CD14-positive monocyte (primary cell): ENCODE measurements at regions not wholly inside any gene's neighbourhood (a gene's known extent, or its start where the extent isn't known, plus 50 kb on each side); places are given as distances from the start of the nearest gene placed in this dataset.

Experiments
- DNase-seq, 3 donors: peaks; one replicate each; pipeline ENCODE4 v3.0.0-alpha.2; 2011 to 2022
- H2AFZ ChIP-seq: 2 replicates; pipeline ENCODE4 v1.6.0; 2012; ENCODE audit warnings: mild to moderate bottlenecking, low read depth, low read length, inconsistent platforms; ENCODE audit not compliant: insufficient read depth, poor library complexity, severe bottlenecking
- H3K27ac ChIP-seq, 2 donors: 1 replicate in 1 of 2; 2 replicates in 1 of 2; pipeline ENCODE4 v1.5.1; 2012 to 2013; ENCODE audit warnings: low read length in 2 of 2, control low read depth in 1 of 2, inconsistent platforms in 1 of 2, low read depth in 1 of 2, mild to moderate bottlenecking in 1 of 2
- H3K27me3 ChIP-seq, 2 donors: one replicate each; pipeline versions ENCODE4 v1.6.0 to v1.6.1; 2011 to 2013; ENCODE audit warnings: low read length in 2 of 2; ENCODE audit not compliant: control insufficient read depth in 2 of 2, insufficient read depth in 2 of 2
- H3K36me3 ChIP-seq, 2 donors: replicated peaks in 1 of 2; 1 replicate in 1 of 2; 2 replicates in 1 of 2; pipeline versions ENCODE4 v1.5.1 to v1.6.1; 2012 to 2013; ENCODE audit warnings: low read length in 2 of 2, control low read depth in 1 of 2, inconsistent platforms in 1 of 2, mild to moderate bottlenecking in 1 of 2; ENCODE audit not compliant: insufficient read depth in 2 of 2, control insufficient read depth in 1 of 2
- H3K4me1 ChIP-seq, 2 donors: 1 replicate in 1 of 2; 2 replicates in 1 of 2; pipeline versions ENCODE4 v1.5.1 to v1.6.1; 2012 to 2013; ENCODE audit warnings: low read length in 2 of 2, control low read depth in 1 of 2, inconsistent platforms in 1 of 2, mild to moderate bottlenecking in 1 of 2, moderate library complexity in 1 of 2; ENCODE audit not compliant: insufficient read depth in 2 of 2, control insufficient read depth in 1 of 2
- H3K4me2 ChIP-seq: replicated peaks from 2 replicates; pipeline ENCODE3; 2012; ENCODE audit warnings: low read length, moderate library complexity, mild to moderate bottlenecking; ENCODE audit not compliant: poor library complexity, severe bottlenecking; ENCODE audit errors: extremely low read depth
- H3K4me3 ChIP-seq, 3 experiments: fragments of 200-600 bp in 1 of 3; sonication (generic) in 1 of 3; replicated peaks in 1 of 3; 1 replicate in 2 of 3; 2 replicates in 1 of 3; pipeline ENCODE4 v1.5.1; 2011 to 2013; ENCODE audit warnings: low read length in 3 of 3, mild to moderate bottlenecking in 3 of 3, control low read depth in 2 of 3, low read depth in 2 of 3, inconsistent platforms in 1 of 3, moderate library complexity in 1 of 3
- H3K79me2 ChIP-seq: 2 replicates; pipeline ENCODE4 v1.6.0; 2012; ENCODE audit warnings: mild to moderate bottlenecking, control low read depth, inconsistent platforms, low read length, moderate library complexity; ENCODE audit not compliant: insufficient read depth
- H3K9ac ChIP-seq: 2 replicates; pipeline ENCODE4 v1.6.0; 2017; ENCODE audit warnings: low read length, mild to moderate bottlenecking; ENCODE audit not compliant: insufficient read depth, poor library complexity, severe bottlenecking
- H3K9me3 ChIP-seq, 2 donors: replicated peaks in 1 of 2; 1 replicate in 1 of 2; 2 replicates in 1 of 2; pipeline versions ENCODE4 v1.5.1 to v1.6.1; 2012 to 2013; ENCODE audit warnings: low read length in 2 of 2, control low read depth in 1 of 2; ENCODE audit not compliant: control insufficient read depth in 1 of 2, insufficient read depth in 1 of 2
- H4K20me1 ChIP-seq: 2 replicates; pipeline ENCODE4 v1.6.0; 2012; ENCODE audit warnings: mild to moderate bottlenecking, low read length, control low read depth, moderate library complexity; ENCODE audit not compliant: insufficient read depth
- H3K27ac Mint-ChIP-seq, 7 donors: one replicate each; pipeline ENCODE4 v1.8.0; 2020; ENCODE audit warnings: mild to moderate bottlenecking in 7 of 7, mixed read lengths in 7 of 7, moderate library complexity in 6 of 7, inconsistent platforms in 2 of 7
- H3K27me3 Mint-ChIP-seq, 3 donors: one replicate each; pipeline ENCODE4 v1.8.0; 2021 to 2022; ENCODE audit warnings: low read depth in 3 of 3, mild to moderate bottlenecking in 3 of 3, mixed read lengths in 3 of 3, moderate library complexity in 3 of 3, inconsistent platforms in 1 of 3
- H3K36me3 Mint-ChIP-seq, 2 donors: one replicate each; pipeline ENCODE4 v1.8.0; 2020; ENCODE audit warnings: mixed read lengths in 2 of 2, inconsistent platforms in 1 of 2, mild to moderate bottlenecking in 1 of 2
- H3K4me1 Mint-ChIP-seq: one replicate; pipeline ENCODE4 v1.8.0; 2020; ENCODE audit warnings: mild to moderate bottlenecking, mixed read lengths
- H3K4me3 Mint-ChIP-seq, 2 donors: one replicate each; pipeline ENCODE4 v1.8.0; 2020; ENCODE audit warnings: mild to moderate bottlenecking in 2 of 2, mixed read lengths in 2 of 2, moderate library complexity in 1 of 2
- H3K9me3 Mint-ChIP-seq, 7 donors: one replicate each; pipeline ENCODE4 v1.8.0; 2020 to 2022; ENCODE audit warnings: mixed read lengths in 7 of 7, mild to moderate bottlenecking in 6 of 7, moderate library complexity in 6 of 7, inconsistent platforms in 2 of 7
- WGBS: methylation state at CpG from one replicate; pipeline ENCODE4 v1.1.5; 2013; ENCODE audit warnings: missing lambda C conversion rate; ENCODE audit not compliant: insufficient coverage; 5-methylcytosine and 5-hydroxymethylcytosine counted together
- intact Hi-C, 2 donors: fragments of 100-400 bp; cut with micrococcal nuclease; formaldehyde crosslinking; loops; one replicate each; pipeline versions ENCODE4 v1.15.0 to v1.15.1; 2023
- TF ChIP-seq, protein P1 (sequence below): fragments of 200-600 bp; IDR thresholded peaks from one replicate; pipeline ENCODE4 v1.8.0; 2022; ENCODE audit warnings: antibody characterized with exemption, mild to moderate bottlenecking

DNA sequence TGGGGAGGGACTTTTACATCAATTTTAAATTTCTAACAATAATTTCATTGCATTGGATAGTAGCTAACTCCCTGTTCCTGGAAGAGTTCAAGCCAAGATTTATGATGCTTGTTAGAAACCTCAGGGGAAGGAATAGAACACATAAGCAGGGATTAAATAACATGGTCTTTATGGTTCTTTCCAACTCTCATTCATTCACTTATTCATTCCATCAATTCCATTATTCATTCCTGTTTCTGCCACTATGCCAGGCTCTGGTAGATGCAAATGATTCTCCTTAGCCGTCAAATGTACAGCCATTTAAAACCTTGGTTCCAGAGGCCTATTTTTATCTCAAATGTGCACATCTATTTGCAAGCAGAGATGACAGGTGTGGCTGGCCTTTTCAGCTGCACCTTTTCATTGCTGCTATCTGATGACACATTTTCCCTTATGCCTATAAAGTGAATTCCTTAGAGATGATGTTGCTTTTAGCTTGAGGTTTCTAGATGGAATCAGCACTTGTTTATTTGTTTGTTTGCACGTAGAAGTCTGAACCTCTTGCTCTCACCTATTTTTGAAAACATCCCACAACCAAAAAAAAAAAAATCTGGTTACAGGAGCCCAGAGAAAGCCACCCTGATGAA is 205.7 kb upstream of the IGFBP3 start:
- Histone ChIP-seq H3K36me3 (no peaks in the 10 kb centered on the region), H4K20me1 (no peaks in the 10 kb centered on the region), H3K4me2 (no peak overlapping the region), H3K4me3 (no peak overlapping the region), H3K4me1 (no peaks in the 10 kb centered on the region), H3K27ac (no peak overlapping the region), H3K79me2 (no peaks in the 10 kb centered on the region), H2AFZ (no peak overlapping the region), H3K9me3 (no peaks in the 10 kb centered on the region), H3K9ac (no peak overlapping the region), H3K27me3 (no peaks in the 10 kb centered on the region)
- Mint-ChIP-seq H3K36me3 (no peaks in the 10 kb centered on the region), H3K27ac (no peak overlapping the region), H3K9me3 (peaks cover 0 to 2% (median 0%) of the 10 kb centered on the region in 7 donors), H3K4me1 (no peaks in the 10 kb centered on the region), H3K4me3 (no peak overlapping the region), H3K27me3 (peaks cover 0 to 4% (median 0%) of the 10 kb centered on the region in 3 donors)
- TF ChIP-seq, protein P1, sequence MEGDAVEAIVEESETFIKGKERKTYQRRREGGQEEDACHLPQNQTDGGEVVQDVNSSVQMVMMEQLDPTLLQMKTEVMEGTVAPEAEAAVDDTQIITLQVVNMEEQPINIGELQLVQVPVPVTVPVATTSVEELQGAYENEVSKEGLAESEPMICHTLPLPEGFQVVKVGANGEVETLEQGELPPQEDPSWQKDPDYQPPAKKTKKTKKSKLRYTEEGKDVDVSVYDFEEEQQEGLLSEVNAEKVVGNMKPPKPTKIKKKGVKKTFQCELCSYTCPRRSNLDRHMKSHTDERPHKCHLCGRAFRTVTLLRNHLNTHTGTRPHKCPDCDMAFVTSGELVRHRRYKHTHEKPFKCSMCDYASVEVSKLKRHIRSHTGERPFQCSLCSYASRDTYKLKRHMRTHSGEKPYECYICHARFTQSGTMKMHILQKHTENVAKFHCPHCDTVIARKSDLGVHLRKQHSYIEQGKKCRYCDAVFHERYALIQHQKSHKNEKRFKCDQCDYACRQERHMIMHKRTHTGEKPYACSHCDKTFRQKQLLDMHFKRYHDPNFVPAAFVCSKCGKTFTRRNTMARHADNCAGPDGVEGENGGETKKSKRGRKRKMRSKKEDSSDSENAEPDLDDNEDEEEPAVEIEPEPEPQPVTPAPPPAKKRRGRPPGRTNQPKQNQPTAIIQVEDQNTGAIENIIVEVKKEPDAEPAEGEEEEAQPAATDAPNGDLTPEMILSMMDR, result no peak
- DNase-seq, result no peak
- 65% methylated on average over 2 of the region's 2 CpGs for WGBS
- intact Hi-C loops, result no loop called here

DNA sequence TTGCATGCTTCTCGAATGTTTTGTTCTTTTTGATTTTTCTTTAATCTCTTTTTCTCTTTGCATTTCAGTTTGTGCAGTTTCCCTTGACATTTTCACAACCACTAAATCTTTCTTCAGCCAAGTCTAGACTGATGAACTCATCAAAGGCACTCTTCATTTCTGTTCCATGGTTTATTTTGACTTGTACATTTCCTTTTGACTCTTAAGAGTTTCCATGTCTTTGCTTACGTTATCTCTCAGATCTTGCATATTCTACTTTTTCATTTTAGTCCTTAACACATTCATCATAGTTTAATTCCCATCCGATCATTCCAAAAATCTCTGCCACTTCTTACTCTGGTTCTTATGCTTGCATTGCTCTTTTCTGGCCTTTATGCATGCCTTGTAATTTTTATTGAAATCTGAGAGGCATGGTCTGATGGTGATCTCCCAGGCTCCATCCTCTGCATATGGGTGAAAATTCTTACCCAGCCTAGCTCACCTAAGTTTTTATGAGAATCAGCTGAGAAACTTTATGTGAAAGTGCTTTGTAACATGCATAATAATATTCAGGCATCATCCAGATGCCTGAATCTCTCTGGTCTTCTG is 202.8 kb upstream of the IGFBP3 start:
- Mint-ChIP-seq H3K27me3 (peaks cover 0 to 2% (median 2%) of the 10 kb centered on the region in 3 donors), H3K4me1 (no peaks in the 10 kb centered on the region), H3K9me3 (no peaks in the 10 kb centered on the region), H3K4me3 (no peak overlapping the region), H3K36me3 (no peaks in the 10 kb centered on the region), H3K27ac (no peak overlapping the region)
- Histone ChIP-seq H2AFZ (no peak overlapping the region), H3K4me3 (no peak overlapping the region), H3K4me1 (no peaks in the 10 kb centered on the region), H3K79me2 (no peaks in the 10 kb centered on the region), H3K9ac (no peak overlapping the region), H3K27me3 (no peaks in the 10 kb centered on the region), H3K27ac (no peak overlapping the region), H3K4me2 (no peak overlapping the region), H4K20me1 (no peaks in the 10 kb centered on the region), H3K36me3 (no peaks in the 10 kb centered on the region), H3K9me3 (no peaks in the 10 kb centered on the region)
- WGBS, result 75% methylated on average over 1 of the region's 3 CpGs
- TF ChIP-seq, protein P1, result no peak
- intact Hi-C loops, result no loop called here
- no peak for DNase-seq
